Right cardiac atrium (tissue), 5 donors: ENCODE measurements at regions not wholly inside any gene's neighbourhood (a gene's known extent, or its start where the extent isn't known, plus 50 kb on each side); places are given as distances from the start of the nearest gene placed in this dataset.
"Not testable (repeated sequence)": the region's sequence is repeated elsewhere in the genome, so short reads cannot be mapped to it uniquely, and the experiment has no call there.

ENCODE experiments used
- ATAC-seq, 2 donors: fragments of 200-7000 bp; cut with Tn5 transposase; one replicate each; pipeline versions ENCODE4 v1.8.0 to v1.9.1; 2020; ENCODE audit warnings: moderate library complexity in 2 of 2, mild to moderate bottlenecking in 1 of 2
- DNase-seq, 3 donors: peaks; one replicate each; pipeline ENCODE4 v3.0.0-alpha.2; 2020
- H3K27ac ChIP-seq: one replicate; pipeline ENCODE4 v1.5.1; 2013; ENCODE audit warnings: mild to moderate bottlenecking, low read length, control low read depth, moderate library complexity
- H3K27me3 ChIP-seq: one replicate; pipeline ENCODE4 v1.6.1; 2013; ENCODE audit not compliant: control insufficient read depth, insufficient read depth
- H3K4me1 ChIP-seq: one replicate; pipeline ENCODE4 v1.6.1; 2013; ENCODE audit warnings: low read length; ENCODE audit not compliant: control insufficient read depth, insufficient read depth
- H3K4me3 ChIP-seq: one replicate; pipeline ENCODE4 v1.5.1; 2013; ENCODE audit warnings: low read length, control low read depth
- H3K9me3 ChIP-seq: one replicate; pipeline ENCODE4 v1.6.1; 2013; ENCODE audit warnings: low read length; ENCODE audit not compliant: control insufficient read depth
- WGBS: extraction: QIAGEN DNeasy Blood & Tissue Kit; methylation state at CpG from one replicate; pipeline ENCODE4 v1.1.7; 2013; 5-methylcytosine and 5-hydroxymethylcytosine counted together
- intact Hi-C, 4 donors: fragments of 100-400 bp; cut with DNase I; formaldehyde crosslinking; loops; one replicate each; pipeline versions ENCODE4 v1.11.0 to v1.14.0; 2022 to 2023
- donor health status: healthy with polysubstance abuse.
- donor health status: DM: no; HTN: yes; CAD: no.
- donor health status: DM: no; HTN: no; CAD: no.
- donor health status: DM: no; HTN: yes; CAD: no; lungs with severe emphysema.
- donor health status: DM: yes; HTN: yes; CAD: no.

DNA sequence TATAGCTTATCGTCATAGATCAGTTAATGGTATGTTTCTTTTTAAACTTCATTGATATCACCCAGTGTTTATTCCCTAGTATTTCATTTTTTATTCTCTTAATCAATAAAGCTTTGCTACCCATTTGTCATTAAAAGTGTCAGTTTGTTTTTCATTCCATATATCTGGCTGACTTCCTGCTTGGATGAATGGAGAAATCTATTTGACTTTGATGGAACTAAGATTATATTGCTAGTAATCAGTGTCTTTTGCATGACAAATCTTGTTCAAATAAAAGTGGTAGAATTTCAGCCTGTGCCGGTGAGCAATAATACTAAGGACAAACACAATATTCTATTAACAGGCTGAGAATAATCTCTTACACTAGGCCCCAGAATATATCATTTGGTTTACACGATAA is 203.3 kb downstream of the SEC23IP start:
- H3K27me3 ChIP-seq, result no peaks in the 10 kb centered on the region
- no peaks in the 10 kb centered on the region for H3K9me3 ChIP-seq
- intact Hi-C loops, result no loop called here
- H3K4me1 ChIP-seq, result no peaks in the 10 kb centered on the region
- ATAC-seq, result no peak
- no peak overlapping the region for H3K4me3 ChIP-seq
- 88% methylated on average over 3 of the region's 3 CpGs for WGBS
- no peak for DNase-seq
- no peak overlapping the region for H3K27ac ChIP-seq

DNA sequence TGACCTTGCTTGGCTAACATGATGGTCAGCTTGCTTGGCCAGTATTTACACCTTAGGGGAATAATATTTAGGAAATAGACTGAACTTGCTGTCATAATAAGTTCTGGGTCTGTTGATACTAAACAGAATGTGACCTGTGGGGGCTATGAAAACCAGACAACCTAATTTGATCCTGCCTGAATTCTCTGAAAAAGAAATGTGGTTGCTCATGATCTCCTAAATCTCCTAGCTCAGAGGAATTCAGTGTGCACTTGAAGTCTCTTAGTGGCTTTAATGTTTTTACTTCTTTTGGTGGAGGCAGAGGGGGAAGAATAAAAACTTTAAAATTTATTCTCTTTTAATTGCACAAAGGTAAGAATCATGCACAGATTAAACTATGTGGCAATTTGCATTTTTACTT is 205.2 kb downstream of the SEC23IP start:
- no peaks in the 10 kb centered on the region for H3K9me3 ChIP-seq
- ATAC-seq (no peak), DNase-seq (no peak)
- H3K27ac ChIP-seq, result no peak overlapping the region
- H3K27me3 ChIP-seq, result no peaks in the 10 kb centered on the region
- intact Hi-C loops, result no loop called here
- H3K4me3 ChIP-seq, result no peak overlapping the region
- H3K4me1 ChIP-seq, result no peaks in the 10 kb centered on the region

DNA sequence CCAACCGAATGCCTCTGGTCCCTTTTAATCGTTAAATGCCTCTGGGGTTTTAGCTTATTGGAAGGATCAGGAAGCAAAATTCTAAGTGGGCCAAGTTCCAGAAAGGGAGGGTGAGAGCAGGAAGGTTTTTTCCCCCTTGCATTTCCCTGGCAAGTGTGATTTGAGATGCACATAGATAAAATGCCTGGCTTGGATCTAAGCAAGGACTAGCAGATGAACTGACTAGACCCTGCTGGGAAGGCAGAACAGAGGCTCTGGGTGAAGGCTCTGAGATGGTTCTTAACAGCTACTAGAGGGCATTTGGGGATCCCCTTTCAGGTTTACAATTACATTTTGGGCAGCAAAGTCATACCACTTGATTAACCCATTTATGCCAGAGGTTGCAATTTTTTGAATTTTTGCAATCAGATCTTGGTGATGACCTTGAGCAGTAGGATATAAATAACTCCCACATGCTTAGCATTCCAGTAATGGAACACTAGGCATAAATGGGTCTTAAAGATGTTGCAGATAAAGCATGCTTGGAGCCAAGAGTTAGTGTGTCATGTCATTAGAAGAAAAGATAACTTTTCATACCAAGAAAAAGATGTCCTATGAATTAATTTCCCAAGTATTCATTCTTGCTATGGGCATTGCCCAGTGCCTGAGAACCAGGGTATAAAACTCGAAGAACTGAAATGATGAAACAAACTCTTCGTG is 205.9 kb downstream of the SEC23IP start:
- WGBS, result 56% methylated on average over 4 of the region's 4 CpGs
- Histone ChIP-seq H3K4me1 (no peaks in the 10 kb centered on the region), H3K4me3 (no peak overlapping the region), H3K27ac (no peak overlapping the region), H3K9me3 (no peaks in the 10 kb centered on the region), H3K27me3 (no peaks in the 10 kb centered on the region)
- intact Hi-C loops, result no loop called here
- no peak for ATAC-seq
- no peak for DNase-seq

DNA sequence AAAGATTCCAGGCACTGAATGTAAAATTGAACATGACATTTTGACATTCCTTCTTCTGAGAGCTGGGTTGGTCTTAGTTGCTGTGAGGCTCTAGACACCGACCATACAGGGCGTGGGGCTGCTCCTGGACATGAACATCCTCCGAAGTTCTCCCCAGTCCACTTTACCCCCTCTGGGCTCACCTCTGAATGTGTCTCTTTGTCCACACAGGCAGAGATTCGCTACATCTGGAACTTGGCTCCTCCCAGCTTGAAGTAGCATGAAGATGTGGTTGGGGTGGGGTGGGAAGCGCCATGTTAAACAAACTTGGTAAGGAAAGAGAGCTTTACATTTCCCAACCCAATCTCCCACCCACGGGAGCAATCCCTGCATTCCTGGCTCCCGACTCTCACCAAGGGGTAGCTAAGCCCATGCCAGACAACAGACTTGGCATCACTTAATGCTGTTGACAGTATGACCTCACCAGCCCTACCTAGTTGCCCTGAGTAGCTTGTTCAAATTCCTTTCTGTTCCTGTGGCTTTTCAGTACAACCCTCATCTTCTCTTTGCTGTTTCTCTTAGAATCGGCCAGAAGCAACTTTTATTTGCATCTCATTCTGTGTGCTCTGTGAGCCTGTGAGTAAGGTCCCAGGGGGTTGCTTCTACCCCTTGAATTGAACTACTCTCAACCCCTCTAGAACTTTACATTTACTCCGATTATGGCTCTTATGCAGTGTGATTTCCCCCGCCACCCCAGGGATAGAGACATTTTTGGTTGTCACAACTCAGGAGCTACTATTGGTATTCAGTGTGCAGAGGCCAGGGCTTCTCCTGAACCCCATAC is 211.4 kb downstream of the SEC23IP start:
- ATAC-seq, result no peak
- Histone ChIP-seq H3K27ac (no peak overlapping the region), H3K4me1 (no peaks in the 10 kb centered on the region), H3K27me3 (no peaks in the 10 kb centered on the region), H3K9me3 (no peaks in the 10 kb centered on the region), H3K4me3 (no peak overlapping the region)
- WGBS, result 71% methylated on average over 10 of the region's 10 CpGs
- intact Hi-C loops, result no loop called here
- no peak for DNase-seq

DNA sequence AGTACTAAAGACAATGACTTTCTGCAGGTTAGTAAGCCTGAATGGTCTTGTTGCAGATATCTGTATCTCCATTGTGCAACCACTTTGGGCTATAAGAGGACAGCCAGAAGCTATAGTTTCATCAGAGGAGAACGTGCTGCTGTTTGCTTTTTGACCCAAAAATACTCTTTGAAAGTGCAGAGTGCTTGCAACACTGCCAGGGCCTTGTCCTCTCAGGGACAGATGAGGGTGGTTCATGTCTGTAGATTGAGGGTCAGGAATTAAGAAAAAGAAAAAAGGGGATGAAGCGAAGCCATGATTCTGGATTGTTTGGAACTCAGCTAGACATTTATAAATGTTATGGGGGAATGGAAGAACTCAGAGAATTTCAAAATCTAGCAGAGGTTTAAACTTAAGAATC is 212.5 kb downstream of the SEC23IP start:
- H3K27me3 ChIP-seq, result no peaks in the 10 kb centered on the region
- ATAC-seq, result no peak
- H3K4me3 ChIP-seq, result no peak overlapping the region
- DNase-seq, result no peak
- WGBS, result 68% methylated on average over 2 of the region's 2 CpGs
- no peaks in the 10 kb centered on the region for H3K9me3 ChIP-seq
- no peaks in the 10 kb centered on the region for H3K4me1 ChIP-seq
- no peak overlapping the region for H3K27ac ChIP-seq
- intact Hi-C loops, result no loop called here

DNA sequence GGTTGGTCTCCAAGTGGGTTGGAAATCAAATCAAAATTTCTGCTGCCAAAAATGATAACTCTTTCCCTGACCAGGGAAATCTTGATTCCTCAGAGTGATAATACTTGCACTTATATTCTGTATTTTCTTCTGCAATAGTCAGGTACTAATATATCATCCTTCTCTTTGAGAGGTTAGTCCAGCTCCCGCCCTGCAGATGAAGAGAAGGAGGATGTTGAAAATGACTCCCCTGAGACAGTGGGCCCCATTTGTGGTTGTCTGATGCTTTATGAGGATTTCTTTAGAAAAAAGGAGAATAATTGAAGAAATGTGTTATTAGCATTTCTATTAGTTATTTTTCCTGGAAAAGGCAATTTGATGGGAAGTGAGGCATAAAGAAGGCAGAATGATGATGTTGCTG is 213.0 kb downstream of the SEC23IP start:
- H3K9me3 ChIP-seq, result no peaks in the 10 kb centered on the region
- DNase-seq, result no peak
- no peak overlapping the region for H3K27ac ChIP-seq
- H3K27me3 ChIP-seq, result no peaks in the 10 kb centered on the region
- no peak for ATAC-seq
- 81% methylated on average over 1 of the region's 1 CpG for WGBS
- no peak overlapping the region for H3K4me3 ChIP-seq
- intact Hi-C loops, result no loop called here
- no peaks in the 10 kb centered on the region for H3K4me1 ChIP-seq

DNA sequence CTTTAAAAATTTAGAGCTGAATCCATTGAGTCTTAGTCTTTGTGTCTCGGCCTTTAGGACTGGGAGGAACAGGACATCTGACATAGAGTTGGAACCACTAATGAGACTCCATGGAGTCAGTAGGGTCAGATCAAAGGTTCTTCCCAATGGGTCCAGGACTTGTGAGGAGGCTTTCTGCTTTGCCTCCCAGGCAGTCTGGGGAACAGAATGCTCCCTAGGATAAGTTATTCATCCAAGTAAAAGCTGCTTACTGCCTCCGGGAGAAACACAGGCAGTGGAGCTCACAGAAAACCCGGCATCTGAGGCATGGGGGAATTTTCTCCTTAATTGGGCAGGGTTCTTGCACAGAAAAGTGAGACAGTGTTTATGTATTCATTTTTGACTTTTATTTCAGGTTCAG is 216.4 kb downstream of the SEC23IP start:
- Histone ChIP-seq H3K27ac (no peak overlapping the region), H3K9me3 (no peaks in the 10 kb centered on the region), H3K4me3 (no peak overlapping the region), H3K4me1 (no peaks in the 10 kb centered on the region), H3K27me3 (no peaks in the 10 kb centered on the region)
- intact Hi-C loops, result no loop called here
- ATAC-seq, result no peak
- WGBS, result 75% methylated on average over 3 of the region's 3 CpGs
- no peak for DNase-seq

DNA sequence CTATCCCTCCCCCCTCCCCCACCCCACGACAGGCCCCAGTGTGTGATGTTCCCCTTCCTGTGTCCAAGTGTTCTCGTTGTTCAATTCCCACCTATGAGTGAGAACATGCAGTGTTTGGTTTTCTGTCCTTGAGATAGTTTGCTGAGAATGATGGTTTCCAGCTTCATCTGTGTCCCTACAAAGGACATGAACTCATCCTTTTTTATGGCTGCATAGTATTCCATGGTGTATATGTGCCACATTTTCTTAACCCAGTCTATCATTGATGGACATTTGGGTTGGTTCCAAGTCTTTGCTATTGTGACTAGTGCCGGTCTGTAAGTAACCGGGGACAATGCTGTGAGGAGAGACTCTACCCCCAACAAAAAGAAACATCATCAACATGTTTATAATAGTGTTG is 217.2 kb downstream of the SEC23IP start:
- H3K27me3 ChIP-seq, H3K9me3 ChIP-seq, intact Hi-C loops, H3K4me3 ChIP-seq, H3K4me1 ChIP-seq, ATAC-seq, DNase-seq, H3K27ac ChIP-seq: not testable (repeated sequence)
- WGBS, result 93% methylated on average over 4 of the region's 4 CpGs

DNA sequence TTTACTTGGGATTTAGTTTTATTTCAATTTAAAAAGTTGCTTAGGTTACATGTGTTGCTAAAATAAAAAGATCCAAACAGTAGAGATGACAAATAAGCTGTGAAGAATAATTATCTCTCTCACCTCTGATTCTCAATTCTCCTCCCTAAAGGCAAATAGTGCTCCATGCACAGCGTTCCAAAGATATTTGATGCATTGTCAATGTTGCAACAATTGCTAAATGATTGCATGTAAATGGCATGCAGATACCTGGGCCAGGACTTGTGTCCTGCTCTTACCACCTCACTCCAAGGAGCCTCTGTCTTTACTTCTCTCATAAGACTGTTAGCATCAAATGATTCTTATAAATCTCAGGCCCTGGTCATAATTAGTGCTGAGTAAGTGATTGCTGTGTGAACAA is 217.7 kb downstream of the SEC23IP start:
- Histone ChIP-seq H3K27ac (no peak overlapping the region), H3K27me3 (no peaks in the 10 kb centered on the region), H3K4me1 (no peaks in the 10 kb centered on the region), H3K9me3 (no peaks in the 10 kb centered on the region), H3K4me3 (no peak overlapping the region)
- intact Hi-C loops, result no loop called here
- 73% methylated on average over 1 of the region's 1 CpG for WGBS
- no peak for DNase-seq
- ATAC-seq, result no peak

DNA sequence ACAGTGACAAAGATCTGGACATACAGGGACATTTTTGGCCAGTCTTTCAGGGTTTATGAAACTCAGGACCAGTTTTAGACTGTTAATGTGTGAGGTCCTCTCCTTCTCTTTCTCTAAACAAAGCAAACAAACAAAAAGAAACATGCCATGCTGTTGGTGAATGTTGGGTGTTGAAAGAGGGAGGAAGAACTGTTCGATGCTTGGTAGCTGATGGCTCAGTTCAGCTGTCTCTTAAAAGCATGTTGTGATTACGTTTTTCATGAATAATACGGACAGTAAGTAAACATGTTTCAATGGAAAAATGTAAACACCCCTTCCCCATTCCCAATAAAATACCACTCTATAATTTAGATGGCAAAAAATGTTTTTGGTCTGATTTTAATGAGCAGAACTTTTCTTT is 219.1 kb downstream of the SEC23IP start:
- Histone ChIP-seq H3K4me3 (no peak overlapping the region), H3K9me3 (no peaks in the 10 kb centered on the region), H3K27ac (no peak overlapping the region), H3K4me1 (no peaks in the 10 kb centered on the region), H3K27me3 (no peaks in the 10 kb centered on the region)
- 56% methylated on average over 3 of the region's 3 CpGs for WGBS
- ATAC-seq, result no peak
- intact Hi-C loops, result no loop called here
- DNase-seq, result no peak

DNA sequence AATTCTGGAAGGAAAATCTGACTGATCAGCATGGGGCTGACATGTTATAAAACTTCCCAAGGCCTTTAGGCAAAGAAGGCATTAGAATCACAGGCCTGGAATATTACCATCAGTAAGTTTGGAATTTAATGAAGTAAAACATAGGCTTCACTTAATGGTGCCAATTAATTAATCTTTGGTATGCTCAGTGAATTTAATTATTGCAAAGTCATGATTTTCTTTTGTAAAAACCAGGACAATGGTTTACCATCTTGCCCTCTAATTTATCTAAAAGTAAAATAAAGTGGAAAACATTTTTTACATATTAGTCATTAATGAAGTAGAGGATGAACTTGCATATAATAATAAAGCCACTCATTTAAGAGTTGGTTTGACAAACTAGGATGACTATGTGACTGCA is 220.3 kb downstream of the SEC23IP start:
- DNase-seq (no peak), ATAC-seq (no peak)
- Histone ChIP-seq H3K9me3 (no peaks in the 10 kb centered on the region), H3K4me1 (no peaks in the 10 kb centered on the region), H3K27me3 (no peaks in the 10 kb centered on the region), H3K27ac (no peak overlapping the region), H3K4me3 (no peak overlapping the region)
- intact Hi-C loops, result no loop called here
